HepG2 (cell line): ENCODE measurements at regions not wholly inside any gene's neighbourhood (a gene's known extent, or its start where the extent isn't known, plus 50 kb on each side); places are given as distances from the start of the nearest gene placed in this dataset.

Experiments
- BRD4 ChIP-seq: sonication (generic); formaldehyde crosslinking; IDR thresholded peaks from 2 replicates; pipeline ENCODE4 v1.4.0; 2020; ENCODE audit warnings: missing genetic modification reagents
- DRAP1 ChIP-seq: IDR thresholded peaks from 2 replicates; pipeline ENCODE4 v1.6.1; 2016; ENCODE audit warnings: missing genetic modification reagents, missing compliant biosample characterization
- FOXA1 ChIP-seq, 2 experiments: fragments of 450-650 bp in 1 of 2; sonication (generic) in 1 of 2; formaldehyde crosslinking in 1 of 2; IDR thresholded peaks; 2 replicates each; pipeline versions ENCODE4 v1.4.0 to v1.6.1; 2016 to 2020; ENCODE audit warnings: missing genetic modification reagents in 1 of 2
- KLF6 ChIP-seq: IDR thresholded peaks from 2 replicates; pipeline ENCODE4 v1.8.0; 2016; ENCODE audit warnings: missing biosample characterization, missing genetic modification reagents
- NONO ChIP-seq, 2 experiments: fragments of 450-650 bp in 1 of 2; sonication (generic) in 1 of 2; formaldehyde crosslinking in 1 of 2; IDR thresholded peaks in 1 of 2; conservative IDR thresholded peaks in 1 of 2; 2 replicates each; pipeline versions ENCODE4 v1.6.1 to v1.8.0; 2017 to 2022; ENCODE audit warnings: mild to moderate bottlenecking in 1 of 2, missing genetic modification reagents in 1 of 2, moderate library complexity in 1 of 2
- RARA ChIP-seq: IDR thresholded peaks from 2 replicates; pipeline ENCODE4 v1.6.1; 2016; ENCODE audit warnings: missing genetic modification reagents, missing compliant biosample characterization
- SSRP1 ChIP-seq: IDR thresholded peaks from 2 replicates; pipeline ENCODE4 v1.6.1; 2016; ENCODE audit warnings: control low read depth
- TAF1 ChIP-seq: sonication (generic); formaldehyde crosslinking; IDR thresholded peaks from 2 replicates; pipeline ENCODE4 v1.4.0; 2020; ENCODE audit warnings: missing genetic modification reagents
- TMF1 ChIP-seq: sonication (generic); formaldehyde crosslinking; IDR thresholded peaks from 2 replicates; pipeline ENCODE4 v1.8.1; 2022; ENCODE audit warnings: low read depth, missing genetic modification reagents
- ZKSCAN8 ChIP-seq: IDR thresholded peaks from 2 replicates; pipeline ENCODE4 v1.6.1; 2016; ENCODE audit warnings: borderline replicate concordance, missing genetic modification reagents, missing compliant biosample characterization
- ZNF318 ChIP-seq: sonication (generic); formaldehyde crosslinking; IDR thresholded peaks from 2 replicates; pipeline ENCODE4 v1.4.0; 2020; ENCODE audit warnings: mild to moderate bottlenecking, missing genetic modification reagents
- ZNF556 ChIP-seq: sonication (generic); formaldehyde crosslinking; IDR thresholded peaks from 2 replicates; pipeline ENCODE4 v1.4.0; 2020; ENCODE audit warnings: mild to moderate bottlenecking, missing genetic modification reagents, borderline replicate concordance
- ZNF614 ChIP-seq: IDR thresholded peaks from 2 replicates; pipeline ENCODE4 v1.6.1; 2018; ENCODE audit warnings: missing biosample characterization, missing genetic modification reagents, inconsistent platforms, borderline replicate concordance
- ZXDC ChIP-seq: sonication (generic); formaldehyde crosslinking; IDR thresholded peaks from 2 replicates; pipeline ENCODE4 v1.5.0; 2020; ENCODE audit warnings: mild to moderate bottlenecking, missing genetic modification reagents

GRCh38 chr2:242085941-242086621, 216.6 kb downstream of the RTP5 start (continued):
- TF ChIP-seq ZNF318 (CRISPR knock-in tag) (no peak), DRAP1 (CRISPR knock-in tag) (peak; percentile 66; the same call in 1 of the 2 replicates), ZKSCAN8 (CRISPR knock-in tag) (0 out of 2 replicates have a peak, but pooled peaks have one; percentile 50), TMF1 (CRISPR knock-in tag) (no peak), KLF6 (peak; percentile 52; the same call in 1 of the 2 replicates), SSRP1 (0 out of 2 replicates have a peak, but pooled peaks have one; percentile 49), BRD4 (CRISPR knock-in tag) (peak; percentile 64; the same call in 1 of the 2 replicates), ZNF614 (CRISPR knock-in tag) (peak; percentile 27; the same call in 1 of the 2 replicates), NONO (IDR thresholded peaks at IDR 0.05) (no peak), NONO (CRISPR knock-in tag; conservative IDR thresholded peaks at IDR 0.05) (no peak), FOXA1 (IDR thresholded peaks at IDR 0.05) (no peak), FOXA1 (CRISPR knock-in tag; IDR thresholded peaks at IDR 0.05) (0 out of 2 replicates have a peak, but pooled peaks have one; percentile 10), ZXDC (peak; percentile 58; the same call in 1 of the 2 replicates), ZNF556 (CRISPR knock-in tag) (no peak; the same call in 1 of the 2 replicates), RARA (CRISPR knock-in tag) (no peak), TAF1 (CRISPR knock-in tag) (peak; percentile 68)
